DOHH2 (cell line): ENCODE measurements at regions not wholly inside any gene's neighbourhood (a gene's known extent, or its start where the extent isn't known, plus 50 kb on each side); places are given as distances from the start of the nearest gene placed in this dataset.

Experiments used
- H3F3A ChIP-seq: fragments of 200-600 bp; sonication (generic), shearing (Covaris generic); 2 replicates; pipeline ENCODE4 v1.6.0; 2016; ENCODE audit warnings: antibody characterized with exemption, mild to moderate bottlenecking; ENCODE audit not compliant: control insufficient read depth, insufficient read depth
- H3K27ac ChIP-seq: fragments of 200-600 bp; sonication (generic); 2 replicates; pipeline ENCODE4 v1.5.1; 2014; ENCODE audit warnings: low read depth, mild to moderate bottlenecking, low read length, moderate library complexity
- H3K27me3 ChIP-seq: fragments of 200-600 bp; sonication (generic); 2 replicates; pipeline ENCODE4 v1.6.1; 2014; ENCODE audit warnings: mild to moderate bottlenecking, low read length, mixed read lengths; ENCODE audit not compliant: control insufficient read depth
- H3K36me3 ChIP-seq: fragments of 200-600 bp; sonication (generic); 2 replicates; pipeline ENCODE4 v1.6.1; 2014; ENCODE audit warnings: mild to moderate bottlenecking, low read length, moderate library complexity, mixed read lengths; ENCODE audit not compliant: control insufficient read depth
- H3K4me1 ChIP-seq: fragments of 200-600 bp; sonication (generic); 2 replicates; pipeline ENCODE4 v1.6.1; 2014; ENCODE audit warnings: mild to moderate bottlenecking, low read length, mixed read lengths; ENCODE audit not compliant: control insufficient read depth
- H3K4me2 ChIP-seq: fragments of 200-600 bp; sonication (generic); 2 replicates; pipeline ENCODE4 v1.6.0; 2014; ENCODE audit warnings: mild to moderate bottlenecking, low read length, moderate library complexity
- H3K4me3 ChIP-seq: fragments of 200-600 bp; sonication (generic); 2 replicates; pipeline ENCODE4 v1.5.1; 2014; ENCODE audit warnings: mild to moderate bottlenecking, low read length, mixed read lengths
- H3K79me2 ChIP-seq: fragments of 200-600 bp; sonication (generic); 2 replicates; pipeline ENCODE4 v1.6.1; 2014; ENCODE audit warnings: mild to moderate bottlenecking, low read length, mixed read lengths; ENCODE audit not compliant: control insufficient read depth
- H3K9me2 ChIP-seq: fragments of 200-600 bp; sonication (generic); replicated peaks from 2 replicates; pipeline ENCODE4 v1.6.1; 2014; ENCODE audit warnings: mild to moderate bottlenecking, low read length, mixed read lengths; ENCODE audit not compliant: control insufficient read depth
- H3K9me3 ChIP-seq: fragments of 200-600 bp; sonication (generic); 2 replicates; pipeline ENCODE4 v1.6.1; 2014; ENCODE audit warnings: antibody characterized with exemption, low read length, mixed read lengths; ENCODE audit not compliant: control insufficient read depth, insufficient read depth
- H4K20me1 ChIP-seq: fragments of 200-600 bp; sonication (generic); 2 replicates; pipeline ENCODE4 v1.6.0; 2014; ENCODE audit warnings: low read depth, mild to moderate bottlenecking, antibody characterized with exemption, low read length, moderate library complexity; ENCODE audit not compliant: control insufficient read depth, insufficient read depth
- CTCF ChIP-seq: fragments of 200-600 bp; sonication (generic); IDR thresholded peaks from one replicate; pipeline ENCODE4 v1.5.1; 2014; ENCODE audit warnings: antibody characterized with exemption, mild to moderate bottlenecking, low read depth, low read length; ENCODE audit not compliant: poor library complexity, severe bottlenecking
- EZH2phosphoT487 ChIP-seq: fragments of 200-600 bp; sonication (generic); IDR thresholded peaks from 2 replicates; pipeline ENCODE4 v1.6.1; 2017; ENCODE audit warnings: borderline replicate concordance, mild to moderate bottlenecking, antibody characterized with exemption, low read length, moderate library complexity, mixed read lengths

DNA sequence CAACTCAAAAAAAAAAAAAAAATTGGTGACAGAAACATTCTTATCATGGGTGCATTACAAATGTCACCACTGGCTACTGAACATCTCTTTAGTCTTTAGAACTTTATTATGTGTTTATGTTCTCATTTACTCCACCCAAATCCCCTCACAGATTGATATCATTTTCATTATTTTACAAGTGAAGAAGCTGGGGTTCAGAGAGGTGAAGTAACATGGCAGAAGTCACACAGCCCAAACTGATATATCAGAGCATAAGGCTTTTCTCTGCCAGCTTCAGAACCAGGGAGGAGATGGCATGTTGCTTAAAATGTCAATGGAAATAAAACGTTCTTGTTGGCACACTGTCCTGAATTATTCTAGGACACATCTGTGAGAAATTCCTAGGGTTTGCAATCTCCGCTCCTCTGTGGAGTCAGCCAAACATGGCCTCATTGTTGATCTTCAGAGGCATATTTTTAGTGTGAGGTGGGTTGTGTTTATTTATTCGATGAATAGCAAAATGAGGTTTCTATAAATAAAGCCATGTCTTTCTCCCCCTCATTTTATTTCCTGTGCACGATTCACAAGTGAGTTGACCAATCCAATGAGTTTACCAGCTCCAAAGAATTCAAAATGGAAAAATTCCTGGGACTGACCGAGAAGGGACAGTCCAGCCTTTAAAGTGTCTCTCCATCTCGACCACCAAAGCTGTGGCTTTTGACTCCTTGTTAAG is 72.9 kb upstream of the ANO1 start:
- H3K4me2 ChIP-seq, result no peak overlapping the region
- H3K4me1 ChIP-seq, result no peaks in the 10 kb centered on the region
- no peaks in the 10 kb centered on the region for H3K9me3 ChIP-seq
- H3K9me2 ChIP-seq, result no peaks in the 10 kb centered on the region
- no peaks in the 10 kb centered on the region for H3K79me2 ChIP-seq
- no peaks in the 10 kb centered on the region for H4K20me1 ChIP-seq
- no peaks in the 10 kb centered on the region for H3K27me3 ChIP-seq
- no peak overlapping the region for H3K4me3 ChIP-seq
- H3K36me3 ChIP-seq, result no peaks in the 10 kb centered on the region
- H3F3A ChIP-seq, result no peaks in the 10 kb centered on the region
- no peak overlapping the region for H3K27ac ChIP-seq
- TF ChIP-seq EZH2phosphoT487 (no peak), CTCF (no peak)

- H3F3A ChIP-seq, result no peaks in the 10 kb centered on the region
- no peaks in the 10 kb centered on the region for H3K79me2 ChIP-seq
- H3K4me2 ChIP-seq, result no peak overlapping the region
- TF ChIP-seq CTCF (no peak), EZH2phosphoT487 (no peak)
- H3K9me3 ChIP-seq, result no peaks in the 10 kb centered on the region
- H3K4me1 ChIP-seq, result no peaks in the 10 kb centered on the region
- H4K20me1 ChIP-seq, result no peaks in the 10 kb centered on the region
- H3K27me3 ChIP-seq, result no peaks in the 10 kb centered on the region
- H3K4me3 ChIP-seq, result no peak overlapping the region
- no peaks in the 10 kb centered on the region for H3K9me2 ChIP-seq
- H3K36me3 ChIP-seq, result no peaks in the 10 kb centered on the region
- H3K27ac ChIP-seq, result no peak overlapping the region
Observed at GRCh38 chr11:70007796-70008195, 70.3 kb upstream of the ANO1 start.

- H3K27ac ChIP-seq, result no peak overlapping the region
- H3K4me2 ChIP-seq, result no peak overlapping the region
- H3K9me3 ChIP-seq, result no peaks in the 10 kb centered on the region
- TF ChIP-seq EZH2phosphoT487 (no peak), CTCF (no peak)
- H3K27me3 ChIP-seq, result no peaks in the 10 kb centered on the region
- no peaks in the 10 kb centered on the region for H4K20me1 ChIP-seq
- H3F3A ChIP-seq, result no peaks in the 10 kb centered on the region
- H3K4me3 ChIP-seq, result no peak overlapping the region
- no peaks in the 10 kb centered on the region for H3K79me2 ChIP-seq
- no peaks in the 10 kb centered on the region for H3K9me2 ChIP-seq
- H3K4me1 ChIP-seq, result no peaks in the 10 kb centered on the region
- no peaks in the 10 kb centered on the region for H3K36me3 ChIP-seq
Observed at GRCh38 chr11:70010774-70011173, 67.3 kb upstream of the ANO1 start.
